Colonic mucosa (tissue), 4 donors: ENCODE measurements at regions not wholly inside any gene's neighbourhood (a gene's known extent, or its start where the extent isn't known, plus 50 kb on each side); places are given as distances from the start of the nearest gene placed in this dataset.

Experiments used
- DNase-seq: peaks from one replicate; pipeline ENCODE4 v3.0.0-alpha.2; 2020
- H3K27ac ChIP-seq: fragments of 200-600 bp; one replicate; pipeline ENCODE4 v1.8.0; 2021
- H3K27me3 ChIP-seq: fragments of 200-600 bp; one replicate; pipeline ENCODE4 v1.8.0; 2021
- H3K36me3 ChIP-seq: fragments of 200-600 bp; one replicate; pipeline ENCODE4 v1.8.0; 2021
- H3K4me1 ChIP-seq: fragments of 200-600 bp; one replicate; pipeline ENCODE4 v1.8.0; 2021; ENCODE audit warnings: mild to moderate bottlenecking
- H3K4me3 ChIP-seq: fragments of 200-600 bp; one replicate; pipeline ENCODE4 v1.8.0; 2021
- H3K9ac ChIP-seq, 2 donors: one replicate each; pipeline ENCODE4 v1.7.0; 2013; ENCODE audit warnings: control low read depth in 2 of 2, low read depth in 2 of 2, low read length in 2 of 2
- H3K9me3 ChIP-seq: fragments of 200-600 bp; one replicate; pipeline ENCODE4 v1.8.0; 2021
- CTCF ChIP-seq: fragments of 200-600 bp; IDR thresholded peaks from one replicate; pipeline ENCODE4 v1.8.0; 2022; ENCODE audit warnings: antibody characterized with exemption, mild to moderate bottlenecking
- intact Hi-C: fragments of 100-400 bp; cut with DNase I; formaldehyde crosslinking; loops from one replicate; pipeline ENCODE4 v1.14.1; 2022
- donor health status: healthy.
- donor health status: DM: no; HTN: no; CAD: no.
- donor health status: DM: no; HTN: no; CAD: no.

GRCh38 chr9:84435902-84436301 is 95.3 kb upstream of the SLC28A3 start:
- Histone ChIP-seq H3K4me1 (no peaks in the 10 kb centered on the region), H3K36me3 (no peaks in the 10 kb centered on the region), H3K9me3 (no peaks in the 10 kb centered on the region), H3K4me3 (no peak overlapping the region), H3K9ac (no peak overlapping the region), H3K27me3 (no peaks in the 10 kb centered on the region), H3K27ac (no peak overlapping the region)
- no peak for TF ChIP-seq CTCF
- DNase-seq, result no peak
- intact Hi-C loops, result no loop called here

- no peaks in the 10 kb centered on the region for H3K9me3 ChIP-seq
- no peak overlapping the region for H3K27ac ChIP-seq
- H3K27me3 ChIP-seq, result no peaks in the 10 kb centered on the region
- H3K9ac ChIP-seq, result no peak overlapping the region
- DNase-seq, result no peak
- no peaks in the 10 kb centered on the region for H3K4me1 ChIP-seq
- H3K36me3 ChIP-seq, result no peaks in the 10 kb centered on the region
- no peak overlapping the region for H3K4me3 ChIP-seq
- intact Hi-C loops, result no loop called here
- TF ChIP-seq CTCF, result no peak
These were observed 96.0 kb upstream of the SLC28A3 start for GRCh38 chr9:84436386-84437109.

GRCh38 chr9:84438391-84438790 is 97.8 kb upstream of the SLC28A3 start:
- H3K27me3 ChIP-seq, result no peaks in the 10 kb centered on the region
- H3K4me3 ChIP-seq, result no peak overlapping the region
- intact Hi-C loops, result no loop called here
- H3K27ac ChIP-seq, result no peak overlapping the region
- no peaks in the 10 kb centered on the region for H3K9me3 ChIP-seq
- no peak overlapping the region for H3K9ac ChIP-seq
- no peak for DNase-seq
- no peaks in the 10 kb centered on the region for H3K4me1 ChIP-seq
- H3K36me3 ChIP-seq, result no peaks in the 10 kb centered on the region
- TF ChIP-seq CTCF, result no peak

DNA sequence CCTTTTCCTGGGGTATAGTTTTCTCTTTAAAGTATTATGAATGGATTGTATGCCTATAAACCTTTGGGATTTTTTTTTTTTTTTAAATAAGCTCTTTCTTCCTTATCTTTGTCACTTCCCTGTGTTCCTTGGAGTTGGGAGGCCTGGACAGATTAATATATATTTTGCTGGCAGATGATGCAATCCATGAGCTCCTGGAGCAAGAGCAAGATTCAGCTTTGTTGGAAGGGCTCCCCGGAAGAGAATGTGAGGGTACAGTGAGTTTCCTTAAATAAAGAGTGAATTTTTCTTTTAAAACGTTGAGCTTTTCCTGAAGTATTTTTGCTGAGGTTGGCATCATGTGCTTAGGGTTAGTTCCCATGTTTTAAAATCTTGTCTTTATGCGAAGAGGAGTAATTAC is 98.7 kb upstream of the SLC28A3 start:
- no peaks in the 10 kb centered on the region for H3K27me3 ChIP-seq
- TF ChIP-seq CTCF, result no peak
- no peaks in the 10 kb centered on the region for H3K36me3 ChIP-seq
- no peak overlapping the region for H3K9ac ChIP-seq
- no peaks in the 10 kb centered on the region for H3K9me3 ChIP-seq
- H3K27ac ChIP-seq, result no peak overlapping the region
- no peak for DNase-seq
- no peak overlapping the region for H3K4me3 ChIP-seq
- no peaks in the 10 kb centered on the region for H3K4me1 ChIP-seq
- intact Hi-C loops, result no loop called here

- Histone ChIP-seq H3K4me1 (no peaks in the 10 kb centered on the region), H3K27ac (no peak overlapping the region), H3K27me3 (no peaks in the 10 kb centered on the region), H3K9ac (no peak overlapping the region), H3K36me3 (no peaks in the 10 kb centered on the region), H3K4me3 (no peak overlapping the region), H3K9me3 (no peaks in the 10 kb centered on the region)
- TF ChIP-seq CTCF, result no peak
- intact Hi-C loops, result no loop called here
- no peak for DNase-seq
These were observed 102.2 kb upstream of the SLC28A3 start for GRCh38 chr9:84442712-84443111.
